ENCODE measurements at regions not wholly inside any gene's neighbourhood (a gene's known extent, or its start where the extent isn't known, plus 50 kb on each side); places are given as distances from the start of the nearest gene placed in this dataset.

DNA sequence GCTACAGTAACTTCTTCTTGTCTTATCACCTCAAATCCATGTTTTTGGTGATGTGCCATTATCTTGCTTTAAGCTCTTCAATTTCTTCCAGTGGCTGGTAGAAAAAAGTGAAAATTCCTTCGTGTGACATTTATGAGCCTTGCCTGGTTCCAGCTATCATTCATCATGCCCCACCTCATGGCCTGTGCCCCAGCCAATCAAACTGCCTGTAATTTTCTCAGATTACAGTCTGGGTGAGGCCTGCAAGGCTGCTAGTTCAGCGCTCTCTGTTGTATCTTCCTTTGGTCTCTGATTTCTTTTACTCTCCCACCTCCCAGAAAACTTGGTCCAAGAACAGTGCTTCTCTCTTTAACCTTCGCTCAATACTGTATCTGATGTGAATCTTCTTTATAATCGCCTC is 249.3 kb upstream of the ZNF717 start:
- no peak overlapping the region for H3K27ac ChIP-seq
- no peak for DNase-seq

DNA sequence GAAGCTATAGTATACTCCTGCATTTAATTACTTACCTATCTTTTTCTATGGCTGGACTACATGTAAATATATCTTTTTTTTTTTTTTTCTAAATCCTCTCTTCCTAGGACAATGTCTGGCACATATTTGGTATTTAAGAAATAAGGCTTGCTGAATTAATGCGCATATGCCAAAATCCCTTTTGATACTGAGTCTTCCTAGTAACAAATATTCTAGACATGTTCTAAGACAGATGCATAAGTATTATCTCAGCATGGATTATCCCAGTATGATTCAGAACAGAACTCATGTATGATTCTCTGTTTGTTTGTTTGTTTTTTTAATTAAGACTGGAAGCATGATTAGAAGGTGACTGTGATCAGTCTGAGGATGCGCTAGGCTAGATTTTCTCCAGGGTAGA is 249.8 kb upstream of the ZNF717 start:
- TF ChIP-seq POLR2A (IDR thresholded peaks at IDR 0.05): no peak
- TF ChIP-seq, protein P1, sequence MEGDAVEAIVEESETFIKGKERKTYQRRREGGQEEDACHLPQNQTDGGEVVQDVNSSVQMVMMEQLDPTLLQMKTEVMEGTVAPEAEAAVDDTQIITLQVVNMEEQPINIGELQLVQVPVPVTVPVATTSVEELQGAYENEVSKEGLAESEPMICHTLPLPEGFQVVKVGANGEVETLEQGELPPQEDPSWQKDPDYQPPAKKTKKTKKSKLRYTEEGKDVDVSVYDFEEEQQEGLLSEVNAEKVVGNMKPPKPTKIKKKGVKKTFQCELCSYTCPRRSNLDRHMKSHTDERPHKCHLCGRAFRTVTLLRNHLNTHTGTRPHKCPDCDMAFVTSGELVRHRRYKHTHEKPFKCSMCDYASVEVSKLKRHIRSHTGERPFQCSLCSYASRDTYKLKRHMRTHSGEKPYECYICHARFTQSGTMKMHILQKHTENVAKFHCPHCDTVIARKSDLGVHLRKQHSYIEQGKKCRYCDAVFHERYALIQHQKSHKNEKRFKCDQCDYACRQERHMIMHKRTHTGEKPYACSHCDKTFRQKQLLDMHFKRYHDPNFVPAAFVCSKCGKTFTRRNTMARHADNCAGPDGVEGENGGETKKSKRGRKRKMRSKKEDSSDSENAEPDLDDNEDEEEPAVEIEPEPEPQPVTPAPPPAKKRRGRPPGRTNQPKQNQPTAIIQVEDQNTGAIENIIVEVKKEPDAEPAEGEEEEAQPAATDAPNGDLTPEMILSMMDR (IDR thresholded peaks at IDR 0.05): no peak
- Histone ChIP-seq H3K4me3 (no peak overlapping the region), H3K36me3 (ENCODE audit: low read depth, missing control alignments) (no peaks in the 10 kb centered on the region), H3K9me3 (no peaks in the 10 kb centered on the region), H3K27me3 (no peaks in the 10 kb centered on the region), H3K4me1 (no peaks in the 10 kb centered on the region), H3K27ac (no peak overlapping the region)
- DNase-seq: no peak
- WGBS, 2 donors: 95 to 100% methylated on average over 2 of the region's 2 CpGs
- intact Hi-C loops (cut with DNase I; ENCODE audit: low total_unique reads): no loop called here

More for the DNA sequence above, 249.3 kb upstream of the ZNF717 start:
- WGBS, 2 donors: 70 to 74% methylated on average over 4 of the region's 4 CpGs
- Histone ChIP-seq H3K9me3 (no peaks in the 10 kb centered on the region), H3K27me3 (no peaks in the 10 kb centered on the region), H3K4me3 (no peak overlapping the region), H3K4me1 (no peaks in the 10 kb centered on the region), H3K36me3 (ENCODE audit: low read depth, missing control alignments) (no peaks in the 10 kb centered on the region)
- intact Hi-C loops (cut with DNase I; ENCODE audit: low total_unique reads): no loop called here
- TF ChIP-seq, protein P1 (IDR thresholded peaks at IDR 0.05): no peak
- no peak for TF ChIP-seq POLR2A (IDR thresholded peaks at IDR 0.05)

DNA sequence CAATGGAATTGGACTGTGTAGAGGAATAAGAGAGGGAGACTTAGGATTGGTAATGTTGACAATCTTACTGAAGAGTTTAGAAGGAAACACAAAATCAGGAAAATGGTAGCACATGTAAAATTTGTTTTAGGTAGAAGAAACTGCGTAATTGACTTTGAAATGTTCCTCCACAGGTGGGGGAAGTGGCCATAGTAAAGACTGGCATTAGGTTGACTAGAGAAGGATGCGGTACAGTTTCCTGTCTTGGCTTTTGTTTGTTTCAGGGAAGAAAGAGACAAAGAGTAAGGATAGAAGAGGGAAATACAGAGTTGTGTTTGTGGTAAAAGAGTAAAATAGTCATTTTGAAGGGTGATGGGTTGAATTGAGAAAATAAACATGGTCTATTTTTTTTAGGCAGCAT is 253.6 kb upstream of the ZNF717 start:
- no peak overlapping the region for H3K4me3 ChIP-seq
- no peak for DNase-seq
- H3K4me1 ChIP-seq: no peaks in the 10 kb centered on the region
- TF ChIP-seq, protein P1 (IDR thresholded peaks at IDR 0.05): no peak
- no peak for TF ChIP-seq POLR2A (IDR thresholded peaks at IDR 0.05)
- no peaks in the 10 kb centered on the region for H3K27me3 ChIP-seq
- 84% methylated on average over 2 of the region's 2 CpGs for WGBS, 2 donors
- H3K9me3 ChIP-seq: no peaks in the 10 kb centered on the region
- H3K36me3 ChIP-seq (ENCODE audit: low read depth, missing control alignments): no peaks in the 10 kb centered on the region
- intact Hi-C loops (cut with DNase I; ENCODE audit: low total_unique reads): no loop called here
- no peak overlapping the region for H3K27ac ChIP-seq

DNA sequence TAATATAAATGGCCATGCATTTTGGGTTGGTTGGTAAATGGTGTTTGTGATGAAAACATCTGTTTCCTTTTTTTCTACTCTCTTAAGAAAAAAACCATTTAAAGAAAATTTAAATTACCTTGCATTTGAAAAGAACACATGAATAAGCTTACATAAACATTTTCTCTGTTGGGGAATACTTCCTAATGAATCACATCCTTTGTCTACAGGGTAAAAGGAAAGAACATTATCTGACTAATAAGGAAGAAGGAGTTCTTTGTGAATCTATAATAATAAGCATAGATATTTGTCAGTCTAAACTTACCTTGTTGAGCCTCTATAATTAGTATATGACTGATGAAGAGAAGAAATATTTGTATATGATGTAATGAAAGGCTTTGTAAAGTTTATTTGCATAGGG is 254.1 kb upstream of the ZNF717 start:
- no peaks in the 10 kb centered on the region for H3K27me3 ChIP-seq
- intact Hi-C loops (cut with DNase I; ENCODE audit: low total_unique reads): no loop called here
- H3K36me3 ChIP-seq (ENCODE audit: low read depth, missing control alignments): no peaks in the 10 kb centered on the region
- DNase-seq: no peak
- H3K4me1 ChIP-seq: no peaks in the 10 kb centered on the region
- no peak overlapping the region for H3K27ac ChIP-seq
- TF ChIP-seq, protein P1 (IDR thresholded peaks at IDR 0.05): no peak
- TF ChIP-seq POLR2A (IDR thresholded peaks at IDR 0.05): no peak
- H3K4me3 ChIP-seq: no peak overlapping the region
- H3K9me3 ChIP-seq: no peaks in the 10 kb centered on the region

DNA sequence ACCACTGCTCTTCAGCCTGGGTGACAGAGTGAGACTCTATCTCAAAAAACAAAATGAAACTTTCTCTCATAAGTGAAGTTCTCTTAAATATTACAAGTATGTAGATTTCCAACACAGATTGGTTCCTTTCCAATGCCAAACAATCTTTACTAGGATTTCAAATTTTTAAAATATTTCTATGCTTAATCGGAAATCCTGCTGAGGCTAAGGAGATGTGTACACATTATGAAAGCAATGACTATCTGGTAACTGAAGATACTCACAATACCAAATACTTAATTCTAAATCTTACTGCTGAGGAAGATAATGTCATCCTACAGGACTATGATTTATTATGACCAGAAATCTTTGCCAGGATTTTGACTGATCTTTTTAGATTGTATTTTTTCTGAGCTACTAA is 255.6 kb upstream of the ZNF717 start:
- H3K36me3 ChIP-seq (ENCODE audit: low read depth, missing control alignments): no peaks in the 10 kb centered on the region
- no peak for DNase-seq
- no peak overlapping the region for H3K27ac ChIP-seq
- intact Hi-C loops (cut with DNase I; ENCODE audit: low total_unique reads): no loop called here
- no peak overlapping the region for H3K4me3 ChIP-seq
- no peaks in the 10 kb centered on the region for H3K4me1 ChIP-seq
- TF ChIP-seq POLR2A (IDR thresholded peaks at IDR 0.05): no peak
- TF ChIP-seq, protein P1 (IDR thresholded peaks at IDR 0.05): no peak
- no peaks in the 10 kb centered on the region for H3K9me3 ChIP-seq
- WGBS, 2 donors: 68 to 70% methylated on average over 1 of the region's 1 CpG
- no peaks in the 10 kb centered on the region for H3K27me3 ChIP-seq

Measured in testis (tissue), 2 donors.